Common myeloid progenitor, CD34-positive (primary cell): ENCODE measurements at regions not wholly inside any gene's neighbourhood (a gene's known extent, or its start where the extent isn't known, plus 50 kb on each side); places are given as distances from the start of the nearest gene placed in this dataset.

Experiments used
- CTCF ChIA-PET: fragments of 350-600 bp; sonication (Branson Sonifier 250); formaldehyde crosslinking; loops from one replicate; lab custom pipeline; 2021; ENCODE audit warnings: antibody characterized with exemption; lab: Charles Lee
- POLR2A ChIA-PET: fragments of 350-600 bp; sonication (Branson Sonifier 250); formaldehyde crosslinking; loops from one replicate; lab custom pipeline; 2021; ENCODE audit warnings: antibody characterized with exemption; lab: Charles Lee
- DNase-seq, 3 donors: peaks; one replicate each; pipeline versions ENCODE4 v3.0.0 to v3.0.0-alpha.2; 2013
- H3K27ac ChIP-seq, 2 experiments: 1 replicate in 1 of 2; 2 replicates in 1 of 2; pipeline ENCODE4 v1.7.0; 2013; ENCODE audit warnings: inconsistent platforms in 2 of 2, low read length in 2 of 2, mild to moderate bottlenecking in 2 of 2, low read depth in 1 of 2, moderate library complexity in 1 of 2; ENCODE audit not compliant: severe bottlenecking in 2 of 2, insufficient read depth in 1 of 2, poor library complexity in 1 of 2
- H3K27me3 ChIP-seq, 5 experiments: replicated peaks in 2 of 5; 1 replicate in 3 of 5; 2 replicates in 2 of 5; pipeline versions ENCODE4 v1.6.1 to v1.7.0; 2013; ENCODE audit warnings: low read length in 4 of 5, mild to moderate bottlenecking in 2 of 5, moderate library complexity in 2 of 5, inconsistent platforms in 1 of 5; ENCODE audit not compliant: insufficient read depth in 5 of 5, control insufficient read depth in 4 of 5
- H3K36me3 ChIP-seq, 4 experiments: 1 replicate in 2 of 4; 2 replicates in 2 of 4; pipeline versions ENCODE4 v1.6.1 to v1.7.0; 2013; ENCODE audit warnings: low read length in 3 of 4, control low read depth in 1 of 4, mild to moderate bottlenecking in 1 of 4; ENCODE audit not compliant: control insufficient read depth in 4 of 4, insufficient read depth in 4 of 4
- H3K4me1 ChIP-seq, 4 experiments: 1 replicate in 3 of 4; 2 replicates in 1 of 4; pipeline versions ENCODE4 v1.6.1 to v1.7.1; 2013; ENCODE audit warnings: low read length in 3 of 4, mild to moderate bottlenecking in 3 of 4, control low read depth in 1 of 4, inconsistent platforms in 1 of 4, moderate library complexity in 1 of 4; ENCODE audit not compliant: control insufficient read depth in 4 of 4, insufficient read depth in 4 of 4; ENCODE audit errors: control extremely low read depth in 1 of 4
- H3K4me3 ChIP-seq, 7 experiments: 1 replicate in 4 of 7; 2 replicates in 3 of 7; pipeline versions ENCODE4 v1.5.1 to v1.7.0; 2013; ENCODE audit warnings: mild to moderate bottlenecking in 7 of 7, low read length in 6 of 7, moderate library complexity in 6 of 7, inconsistent platforms in 2 of 7, low read depth in 2 of 7, control low read depth in 1 of 7; ENCODE audit not compliant: insufficient read depth in 4 of 7, control insufficient read depth in 1 of 7; ENCODE audit errors: extremely low read depth in 1 of 7
- H3K9me3 ChIP-seq, 5 experiments: 1 replicate in 4 of 5; 2 replicates in 1 of 5; pipeline versions ENCODE4 v1.6.1 to v1.7.1; 2013; ENCODE audit warnings: low read length in 4 of 5, mild to moderate bottlenecking in 2 of 5, inconsistent platforms in 1 of 5, low read depth in 1 of 5, moderate library complexity in 1 of 5; ENCODE audit not compliant: control insufficient read depth in 4 of 5, insufficient read depth in 2 of 5; ENCODE audit errors: control extremely low read depth in 1 of 5
- WGBS: methylation state at CpG from one replicate; pipeline ENCODE4 v1.1.5; 2013; ENCODE audit not compliant: insufficient coverage; 5-methylcytosine and 5-hydroxymethylcytosine counted together

GRCh38 chr3:171548917-171549316 lies 88.7 kb upstream of the TNIK start:
- H3K4me3 ChIP-seq = no peak overlapping the region
- no peak for DNase-seq
- CTCF ChIA-PET = no interaction called here
- no peak overlapping the region for H3K27ac ChIP-seq
- no peaks in the 10 kb centered on the region for H3K27me3 ChIP-seq
- H3K4me1 ChIP-seq = peaks cover 0 to 14% (median 3%) of the 10 kb centered on the region in 4 experiments
- H3K9me3 ChIP-seq = no peaks in the 10 kb centered on the region
- POLR2A ChIA-PET = interaction anchor here (0.7 kb wide), 1 partner anchor 405 kb away, joined by 3 read pairs; no protein-coding TSS in a partner anchor
- H3K36me3 ChIP-seq = no peaks in the 10 kb centered on the region
- WGBS = no CpG with 5 or more reads among the region's 4 CpGs

DNA sequence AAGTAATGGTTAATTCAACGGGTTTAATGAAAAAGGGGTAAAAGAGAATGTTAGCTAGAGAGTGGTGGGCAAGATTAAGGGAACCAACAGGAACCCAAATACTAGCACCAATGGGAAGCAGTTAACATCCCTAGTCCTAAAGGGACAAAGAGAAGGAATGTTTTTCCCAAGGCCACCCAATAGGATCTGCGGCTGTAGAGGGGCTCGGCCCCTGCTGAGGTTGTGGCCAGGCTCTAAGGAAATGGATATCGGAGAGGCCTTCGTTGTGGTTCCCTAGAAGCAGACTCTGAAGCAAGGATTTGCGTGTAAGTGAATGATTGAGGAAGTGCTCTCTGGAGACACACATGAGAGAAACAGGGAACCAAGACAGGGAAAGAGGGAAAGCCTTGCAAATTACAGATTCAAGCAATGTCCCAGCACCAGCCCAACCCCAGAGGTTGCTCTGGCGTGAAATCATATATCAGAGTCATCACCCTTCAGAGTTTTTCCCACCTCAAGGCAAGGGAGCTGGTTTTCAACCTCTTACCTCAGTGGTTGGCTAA lies 83.6 kb upstream of the TNIK start:
- ChIA-PET CTCF (no interaction called here), POLR2A (no interaction called here)
- Histone ChIP-seq H3K27me3 (no peaks in the 10 kb centered on the region), H3K4me1 (peaks cover 0 to 3% (median 0%) of the 10 kb centered on the region in 4 experiments), H3K9me3 (no peaks in the 10 kb centered on the region), H3K27ac (no peak overlapping the region), H3K36me3 (no peaks in the 10 kb centered on the region), H3K4me3 (no peak overlapping the region)
- WGBS = 88% methylated on average over 6 of the region's 7 CpGs
- DNase-seq = no peak

DNA sequence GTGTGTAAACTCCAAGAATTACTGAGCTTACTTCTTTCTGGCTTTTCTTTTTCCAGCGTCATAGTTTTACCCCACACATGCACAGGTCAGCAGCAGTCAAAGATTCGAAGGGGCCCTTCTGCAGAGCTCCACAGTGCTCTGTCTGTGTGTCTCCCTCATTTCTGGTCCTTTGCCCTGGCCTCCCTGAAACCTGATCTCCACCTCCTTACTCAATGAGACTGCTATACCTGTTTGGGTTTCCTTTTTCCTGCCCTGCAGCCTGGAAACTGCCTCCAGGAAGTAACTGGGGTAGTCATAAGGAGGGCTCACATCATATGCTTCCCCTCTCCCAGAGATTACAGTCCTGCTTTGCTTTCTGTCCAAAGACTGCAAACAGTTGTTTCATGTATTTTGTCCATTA lies 82.8 kb upstream of the TNIK start:
- Histone ChIP-seq H3K27ac (no peak overlapping the region), H3K36me3 (no peaks in the 10 kb centered on the region), H3K4me1 (no peaks in the 10 kb centered on the region), H3K4me3 (no peak overlapping the region), H3K9me3 (no peaks in the 10 kb centered on the region), H3K27me3 (no peaks in the 10 kb centered on the region)
- DNase-seq = no peak
- 95% methylated on average over 2 of the region's 2 CpGs for WGBS
- ChIA-PET POLR2A (no interaction called here), CTCF (no interaction called here)

DNA sequence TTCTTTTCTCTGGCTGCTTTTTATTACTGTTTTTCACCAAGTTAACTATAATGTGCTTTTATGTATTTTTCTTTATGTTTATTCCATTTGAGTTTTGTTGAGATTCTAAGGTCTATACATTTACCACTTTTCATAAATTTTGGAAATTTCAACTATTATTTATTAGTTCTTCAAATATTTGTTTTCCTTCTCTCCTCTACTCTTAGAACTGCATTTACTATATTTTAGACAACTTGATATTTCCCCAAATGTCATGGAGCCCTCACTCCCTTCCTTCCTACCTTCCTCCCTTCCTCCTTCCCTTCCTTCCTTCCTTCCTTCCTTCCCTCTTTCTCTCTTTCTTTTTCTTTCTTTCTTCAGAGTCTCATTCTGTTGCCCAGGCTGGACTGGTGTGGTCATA lies 81.4 kb upstream of the TNIK start:
- ChIA-PET CTCF (no interaction called here), POLR2A (no interaction called here)
- Histone ChIP-seq H3K4me1 (no peaks in the 10 kb centered on the region), H3K9me3 (no peaks in the 10 kb centered on the region), H3K27ac (no peak overlapping the region), H3K36me3 (no peaks in the 10 kb centered on the region), H3K4me3 (no peak overlapping the region), H3K27me3 (no peaks in the 10 kb centered on the region)
- DNase-seq = no peak

GRCh38 chr3:171541181-171541580 lies 81.0 kb upstream of the TNIK start:
- 100% methylated on average over 1 of the region's 2 CpGs for WGBS
- no peaks in the 10 kb centered on the region for H3K4me1 ChIP-seq
- no peak overlapping the region for H3K4me3 ChIP-seq
- ChIA-PET POLR2A (no interaction called here), CTCF (no interaction called here)
- H3K9me3 ChIP-seq = no peaks in the 10 kb centered on the region
- H3K27ac ChIP-seq = no peak overlapping the region
- no peaks in the 10 kb centered on the region for H3K27me3 ChIP-seq
- H3K36me3 ChIP-seq = no peaks in the 10 kb centered on the region
- no peak for DNase-seq

DNA sequence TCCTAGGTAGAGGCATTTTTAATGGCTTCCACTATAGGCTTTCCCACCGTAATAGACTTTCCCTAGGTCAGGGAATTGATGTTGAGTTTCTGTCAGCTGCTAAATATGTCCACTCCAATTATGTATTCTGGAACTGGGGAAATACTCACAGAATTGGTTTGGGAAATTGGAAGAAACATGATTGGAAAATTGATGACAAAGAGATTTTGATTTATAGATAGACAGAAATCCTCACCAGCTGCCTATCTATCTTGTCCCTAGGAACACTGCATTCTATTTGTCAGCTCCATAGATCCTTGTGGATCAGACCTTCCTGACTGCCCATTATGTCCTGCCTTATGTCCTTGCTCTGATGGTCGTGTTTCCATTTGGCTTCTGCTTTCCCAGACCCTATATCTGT lies 75.6 kb upstream of the TNIK start:
- no peak for DNase-seq
- no peaks in the 10 kb centered on the region for H3K36me3 ChIP-seq
- H3K27ac ChIP-seq = no peak overlapping the region
- WGBS = 90% methylated on average over 2 of the region's 2 CpGs
- peaks cover 0 to 1% (median 0%) of the 10 kb centered on the region in 5 experiments for H3K9me3 ChIP-seq
- no peak overlapping the region for H3K4me3 ChIP-seq
- H3K27me3 ChIP-seq = no peaks in the 10 kb centered on the region
- ChIA-PET CTCF (interaction anchor here (1.5 kb wide), 1 partner anchor 292 kb away, joined by 3 read pairs; no protein-coding TSS in a partner anchor), POLR2A (no interaction called here)
- no peaks in the 10 kb centered on the region for H3K4me1 ChIP-seq

DNA sequence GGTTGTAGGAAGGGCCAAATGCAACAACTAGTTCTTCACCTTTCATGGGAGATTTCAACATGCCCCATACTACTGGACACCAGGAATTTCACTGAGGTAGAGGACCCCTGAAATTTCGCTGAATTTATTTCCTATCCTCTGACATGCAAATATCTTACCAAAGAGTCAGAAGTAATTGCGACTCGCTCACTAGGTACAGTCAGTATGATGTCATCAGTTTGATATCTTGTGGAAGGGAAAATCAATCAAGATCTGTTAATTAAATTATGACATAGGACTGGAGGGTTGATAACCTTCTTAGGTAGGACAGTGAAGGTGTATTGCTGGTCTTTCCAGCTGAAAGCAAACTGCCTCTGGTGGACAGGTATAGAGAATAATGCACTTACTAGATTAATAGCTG lies 74.9 kb upstream of the TNIK start:
- Histone ChIP-seq H3K9me3 (peaks cover 0 to 1% (median 0%) of the 10 kb centered on the region in 5 experiments), H3K27ac (no peak overlapping the region), H3K4me3 (no peak overlapping the region), H3K27me3 (no peaks in the 10 kb centered on the region), H3K4me1 (no peaks in the 10 kb centered on the region), H3K36me3 (no peaks in the 10 kb centered on the region)
- CTCF ChIA-PET = interaction anchor here (1.5 kb wide), 1 partner anchor 291 kb away, joined by 3 read pairs; no protein-coding TSS in a partner anchor
- 100% methylated on average over 2 of the region's 3 CpGs for WGBS
- POLR2A ChIA-PET = no interaction called here
- no peak for DNase-seq
